ENCODE measurements at regions not wholly inside any gene's neighbourhood (a gene's known extent, or its start where the extent isn't known, plus 50 kb on each side); places are given as distances from the start of the nearest gene placed in this dataset.

DNA sequence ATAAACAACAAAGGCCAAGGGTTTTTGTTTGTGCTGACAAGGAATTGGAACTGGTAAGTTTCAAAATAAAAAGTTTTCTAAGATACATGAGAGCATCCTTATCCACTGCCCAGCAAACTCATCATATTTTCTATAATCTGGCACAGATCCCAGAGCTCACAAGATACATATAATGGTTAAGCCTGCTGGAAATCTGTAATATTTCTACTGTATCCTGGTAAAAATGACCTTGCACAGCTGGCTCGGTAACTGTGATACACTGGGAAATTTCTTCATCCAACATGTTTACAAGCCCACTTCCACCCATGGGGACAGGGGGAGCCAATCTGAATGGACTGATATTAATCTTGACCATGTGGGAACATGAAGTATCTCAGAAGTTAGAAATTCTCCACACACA is 425.4 kb upstream of the MMADHC start:
- TF ChIP-seq ZFX (IDR thresholded peaks at IDR 0.05) (no peak), CTCF (conservative IDR thresholded peaks at IDR 0.05) (no peak)
- H3K27ac ChIP-seq = no peak overlapping the region

DNA sequence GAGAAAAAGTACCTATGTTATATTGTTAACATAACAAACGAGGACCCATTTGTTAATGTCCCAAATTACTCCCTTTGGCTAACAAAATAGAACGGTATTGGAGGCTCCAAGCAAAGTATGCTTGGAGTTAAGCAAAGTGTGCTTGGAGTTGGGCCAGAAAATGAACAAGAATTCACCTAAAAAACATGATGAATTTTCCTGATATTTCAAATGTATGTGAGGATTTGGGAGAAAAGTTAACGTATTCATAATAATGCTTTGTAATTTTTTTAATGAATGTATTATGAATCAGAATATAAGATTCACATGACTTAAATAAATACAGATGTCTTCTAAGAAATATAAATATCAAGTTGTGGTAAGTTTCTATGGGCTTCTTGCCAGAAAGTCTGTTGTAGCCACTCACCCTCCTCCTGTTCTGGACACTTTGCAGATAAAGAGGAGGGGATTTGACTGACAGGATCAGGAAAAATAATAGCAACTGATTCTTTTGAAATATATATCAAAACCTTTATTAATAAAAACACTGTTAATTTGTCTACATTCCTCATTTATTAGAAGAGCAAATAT is 423.7 kb upstream of the MMADHC start:
- TF ChIP-seq CTCF (conservative IDR thresholded peaks at IDR 0.05) (no peak), ZFX (IDR thresholded peaks at IDR 0.05) (no peak)
- H3K27ac ChIP-seq = no peak overlapping the region

DNA sequence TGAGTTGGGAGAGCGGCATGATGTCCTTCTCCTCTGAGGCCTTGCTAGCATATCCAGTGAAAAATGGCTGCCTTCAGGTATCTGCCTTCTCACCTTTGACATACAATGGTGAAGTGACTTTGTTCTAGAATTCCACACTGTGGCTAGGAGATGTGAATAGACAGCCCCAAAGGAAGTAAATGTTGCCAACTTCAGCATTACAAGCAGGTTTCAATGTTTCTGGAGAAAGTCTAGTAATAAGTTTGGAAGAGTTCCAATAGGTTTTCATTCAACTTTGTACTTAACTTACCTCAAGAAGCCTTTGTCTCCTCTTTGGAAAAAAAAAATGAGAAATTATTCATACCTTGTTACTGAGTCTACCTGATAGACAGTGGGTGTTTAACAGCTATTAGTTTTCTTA is 421.3 kb upstream of the MMADHC start:
- TF ChIP-seq CTCF (conservative IDR thresholded peaks at IDR 0.05) (no peak), ZFX (IDR thresholded peaks at IDR 0.05) (no peak)

GRCh38 chr2:150007815-150008430 is 420.3 kb upstream of the MMADHC start:
- TF ChIP-seq CTCF (conservative IDR thresholded peaks at IDR 0.05) = no peak
- no peak for TF ChIP-seq ZFX (IDR thresholded peaks at IDR 0.05)
- H3K27ac ChIP-seq = no peak overlapping the region

More for the DNA sequence above, 421.3 kb upstream of the MMADHC start:
- H3K27ac ChIP-seq = no peak overlapping the region

- H3K27ac ChIP-seq = no peak overlapping the region
- TF ChIP-seq ZFX (IDR thresholded peaks at IDR 0.05) = no peak
- no peak for TF ChIP-seq CTCF (conservative IDR thresholded peaks at IDR 0.05)
Observed at GRCh38 chr2:150006591-150006990, 419.0 kb upstream of the MMADHC start.

DNA sequence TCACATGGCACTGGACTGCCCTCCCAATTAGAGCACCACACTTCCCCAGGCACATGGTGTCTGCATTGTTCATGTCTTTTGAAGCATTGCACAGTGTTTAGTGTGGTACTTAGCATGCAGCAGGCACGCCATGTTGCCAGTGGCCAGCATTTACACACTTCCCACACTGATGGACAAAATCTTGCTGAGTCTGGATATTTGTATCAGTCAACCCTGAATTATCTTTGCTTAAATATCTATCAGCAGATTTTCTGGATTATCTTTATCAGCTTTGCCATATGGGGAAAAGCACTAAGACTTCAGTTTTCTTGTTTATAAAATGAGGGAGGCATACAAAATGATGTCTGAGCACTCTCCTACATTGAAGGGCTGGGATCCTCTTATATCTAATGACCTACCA is 416.0 kb upstream of the MMADHC start:
- H3K27ac ChIP-seq = no peak overlapping the region
- TF ChIP-seq ZFX (IDR thresholded peaks at IDR 0.05) (no peak), CTCF (conservative IDR thresholded peaks at IDR 0.05) (no peak)

DNA sequence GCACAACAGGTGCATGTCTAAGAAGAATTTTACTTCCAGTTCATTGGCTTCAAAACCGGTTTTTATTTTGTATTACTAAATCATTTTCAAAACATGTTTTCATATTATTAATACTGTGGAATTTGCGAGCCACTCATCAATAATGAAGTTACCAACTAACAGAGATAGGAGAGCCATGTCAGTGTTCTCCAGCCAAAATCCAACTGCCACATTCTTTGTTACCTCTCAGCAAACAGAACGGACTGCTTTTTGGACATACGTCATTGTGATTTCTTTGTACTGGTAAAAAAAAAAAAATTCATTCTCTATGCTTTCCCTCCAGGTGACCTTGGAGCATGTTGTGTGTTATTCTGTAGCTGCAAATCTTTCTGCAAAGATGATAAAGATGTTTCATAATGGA is 414.2 kb upstream of the MMADHC start:
- TF ChIP-seq ZFX (IDR thresholded peaks at IDR 0.05) (no peak), CTCF (conservative IDR thresholded peaks at IDR 0.05) (no peak)
- H3K27ac ChIP-seq = no peak overlapping the region

Data from C4-2B (cell line).